AG10803 (cell line): ENCODE measurements at regions not wholly inside any gene's neighbourhood (a gene's known extent, or its start where the extent isn't known, plus 50 kb on each side); places are given as distances from the start of the nearest gene placed in this dataset.

Source experiments
- DNase-seq: peaks from one replicate; pipeline ENCODE4 v3.0.0; 2010; ENCODE audit warnings: low read depth
- H3K4me3 ChIP-seq: 2 replicates; pipeline ENCODE4 v1.5.1; 2011; ENCODE audit warnings: mild to moderate bottlenecking, low read length, control low read depth
- CTCF ChIP-seq: conservative IDR thresholded peaks from 2 replicates; pipeline ENCODE4 v1.5.1; 2011; ENCODE audit warnings: mild to moderate bottlenecking, low read length, control low read depth, inconsistent platforms

GRCh38 chr5:133778636-133779035 lies 166.3 kb upstream of the FSTL4 start:
- no peak for DNase-seq
- TF ChIP-seq CTCF: no peak
- no peak overlapping the region for H3K4me3 ChIP-seq

GRCh38 chr5:133777951-133778350 lies 165.6 kb upstream of the FSTL4 start:
- TF ChIP-seq CTCF: no peak
- DNase-seq: no peak

GRCh38 chr5:133775584-133776304 lies 163.4 kb upstream of the FSTL4 start:
- H3K4me3 ChIP-seq: no peak overlapping the region
- DNase-seq: no peak
- TF ChIP-seq CTCF: no peak

More at GRCh38 chr5:133777951-133778350, 165.6 kb upstream of the FSTL4 start:
- H3K4me3 ChIP-seq: no peak overlapping the region

GRCh38 chr5:133773247-133774202 lies 161.2 kb upstream of the FSTL4 start:
- no peak overlapping the region for H3K4me3 ChIP-seq
- DNase-seq: no peak
- no peak for TF ChIP-seq CTCF

- H3K4me3 ChIP-seq: no peak overlapping the region
- DNase-seq: no peak
These were observed 157.5 kb upstream of the FSTL4 start for GRCh38 chr5:133769842-133770241.

GRCh38 chr5:133763744-133764143 lies 151.4 kb upstream of the FSTL4 start:
- no peak overlapping the region for H3K4me3 ChIP-seq
- no peak for DNase-seq
- TF ChIP-seq CTCF: no peak

More at GRCh38 chr5:133769842-133770241, 157.5 kb upstream of the FSTL4 start:
- no peak for TF ChIP-seq CTCF
